ENCODE measurements at regions not wholly inside any gene's neighbourhood (a gene's known extent, or its start where the extent isn't known, plus 50 kb on each side); places are given as distances from the start of the nearest gene placed in this dataset.

- Histone ChIP-seq H3K27me3 (no peaks in the 10 kb centered on the region), H3K4me1 (peaks cover 40% of the 10 kb centered on the region), H3K4me3 (ENCODE audit: low read depth, low read length) (no peak overlapping the region), H3K36me3 (no peaks in the 10 kb centered on the region), H3K9me3 (no peaks in the 10 kb centered on the region)
- peak; percentile 57 for DNase-seq
- no peak for TF ChIP-seq CTCF (IDR thresholded peaks at IDR 0.05; ENCODE audit: low read depth, low read length)
Measured at GRCh38 chr13:48857576-48857975, 118.1 kb upstream of the FNDC3A start.

GRCh38 chr13:48858122-48858902 lies 117.4 kb upstream of the FNDC3A start:
- no peaks in the 10 kb centered on the region for H3K36me3 ChIP-seq
- H3K27me3 ChIP-seq: no peaks in the 10 kb centered on the region
- no peaks in the 10 kb centered on the region for H3K9me3 ChIP-seq
- no peak for TF ChIP-seq CTCF (IDR thresholded peaks at IDR 0.05; ENCODE audit: low read depth, low read length)
- peaks cover 38% of the 10 kb centered on the region for H3K4me1 ChIP-seq
- H3K4me3 ChIP-seq (ENCODE audit: low read depth, low read length): peak overlapping the region; percentile 6; the same call in 1 of the 2 replicates
- DNase-seq: peak; percentile 22

GRCh38 chr13:48859272-48860105 lies 116.2 kb upstream of the FNDC3A start:
- H3K27me3 ChIP-seq: no peaks in the 10 kb centered on the region
- H3K36me3 ChIP-seq: no peaks in the 10 kb centered on the region
- no peak for DNase-seq
- H3K4me3 ChIP-seq (ENCODE audit: low read depth, low read length): no peak overlapping the region
- H3K9me3 ChIP-seq: no peaks in the 10 kb centered on the region
- TF ChIP-seq CTCF (IDR thresholded peaks at IDR 0.05; ENCODE audit: low read depth, low read length): no peak
- peaks cover 38% of the 10 kb centered on the region for H3K4me1 ChIP-seq

GRCh38 chr13:48860364-48860763 lies 115.3 kb upstream of the FNDC3A start:
- Histone ChIP-seq H3K27me3 (no peaks in the 10 kb centered on the region), H3K4me3 (ENCODE audit: low read depth, low read length) (no peak overlapping the region), H3K36me3 (no peaks in the 10 kb centered on the region), H3K9me3 (0 out of 2 replicates have a peak, but pooled peaks cover under 1% of the 10 kb centered on the region), H3K4me1 (peaks cover 44% of the 10 kb centered on the region)
- TF ChIP-seq CTCF (IDR thresholded peaks at IDR 0.05; ENCODE audit: low read depth, low read length): no peak
- no peak for DNase-seq

GRCh38 chr13:48862572-48862971 lies 113.1 kb upstream of the FNDC3A start:
- no peak for TF ChIP-seq CTCF (IDR thresholded peaks at IDR 0.05; ENCODE audit: low read depth, low read length)
- Histone ChIP-seq H3K4me1 (peaks cover 45% of the 10 kb centered on the region), H3K9me3 (0 out of 2 replicates have a peak, but pooled peaks cover 2% of the 10 kb centered on the region), H3K27me3 (no peaks in the 10 kb centered on the region), H3K36me3 (no peaks in the 10 kb centered on the region), H3K4me3 (ENCODE audit: low read depth, low read length) (no peak overlapping the region)
- no peak for DNase-seq
